Common myeloid progenitor, CD34-positive (primary cell): ENCODE measurements at regions not wholly inside any gene's neighbourhood (a gene's known extent, or its start where the extent isn't known, plus 50 kb on each side); places are given as distances from the start of the nearest gene placed in this dataset.

ENCODE experiments used
- CTCF ChIA-PET: fragments of 350-600 bp; sonication (Branson Sonifier 250); formaldehyde crosslinking; loops from one replicate; lab custom pipeline; 2021; ENCODE audit warnings: antibody characterized with exemption; lab: Charles Lee
- POLR2A ChIA-PET: fragments of 350-600 bp; sonication (Branson Sonifier 250); formaldehyde crosslinking; loops from one replicate; lab custom pipeline; 2021; ENCODE audit warnings: antibody characterized with exemption; lab: Charles Lee
- DNase-seq, 3 donors: peaks; one replicate each; pipeline versions ENCODE4 v3.0.0 to v3.0.0-alpha.2; 2013
- H3K27ac ChIP-seq, 2 experiments: 1 replicate in 1 of 2; 2 replicates in 1 of 2; pipeline ENCODE4 v1.7.0; 2013; ENCODE audit warnings: inconsistent platforms in 2 of 2, low read length in 2 of 2, mild to moderate bottlenecking in 2 of 2, low read depth in 1 of 2, moderate library complexity in 1 of 2; ENCODE audit not compliant: severe bottlenecking in 2 of 2, insufficient read depth in 1 of 2, poor library complexity in 1 of 2
- H3K27me3 ChIP-seq, 5 experiments: replicated peaks in 2 of 5; 1 replicate in 3 of 5; 2 replicates in 2 of 5; pipeline versions ENCODE4 v1.6.1 to v1.7.0; 2013; ENCODE audit warnings: low read length in 4 of 5, mild to moderate bottlenecking in 2 of 5, moderate library complexity in 2 of 5, inconsistent platforms in 1 of 5; ENCODE audit not compliant: insufficient read depth in 5 of 5, control insufficient read depth in 4 of 5
- H3K36me3 ChIP-seq, 4 experiments: 1 replicate in 2 of 4; 2 replicates in 2 of 4; pipeline versions ENCODE4 v1.6.1 to v1.7.0; 2013; ENCODE audit warnings: low read length in 3 of 4, control low read depth in 1 of 4, mild to moderate bottlenecking in 1 of 4; ENCODE audit not compliant: control insufficient read depth in 4 of 4, insufficient read depth in 4 of 4
- H3K4me1 ChIP-seq, 4 experiments: 1 replicate in 3 of 4; 2 replicates in 1 of 4; pipeline versions ENCODE4 v1.6.1 to v1.7.1; 2013; ENCODE audit warnings: low read length in 3 of 4, mild to moderate bottlenecking in 3 of 4, control low read depth in 1 of 4, inconsistent platforms in 1 of 4, moderate library complexity in 1 of 4; ENCODE audit not compliant: control insufficient read depth in 4 of 4, insufficient read depth in 4 of 4; ENCODE audit errors: control extremely low read depth in 1 of 4
- H3K4me3 ChIP-seq, 7 experiments: 1 replicate in 4 of 7; 2 replicates in 3 of 7; pipeline versions ENCODE4 v1.5.1 to v1.7.0; 2013; ENCODE audit warnings: mild to moderate bottlenecking in 7 of 7, low read length in 6 of 7, moderate library complexity in 6 of 7, inconsistent platforms in 2 of 7, low read depth in 2 of 7, control low read depth in 1 of 7; ENCODE audit not compliant: insufficient read depth in 4 of 7, control insufficient read depth in 1 of 7; ENCODE audit errors: extremely low read depth in 1 of 7
- H3K9me3 ChIP-seq, 5 experiments: 1 replicate in 4 of 5; 2 replicates in 1 of 5; pipeline versions ENCODE4 v1.6.1 to v1.7.1; 2013; ENCODE audit warnings: low read length in 4 of 5, mild to moderate bottlenecking in 2 of 5, inconsistent platforms in 1 of 5, low read depth in 1 of 5, moderate library complexity in 1 of 5; ENCODE audit not compliant: control insufficient read depth in 4 of 5, insufficient read depth in 2 of 5; ENCODE audit errors: control extremely low read depth in 1 of 5
- WGBS: methylation state at CpG from one replicate; pipeline ENCODE4 v1.1.5; 2013; ENCODE audit not compliant: insufficient coverage; 5-methylcytosine and 5-hydroxymethylcytosine counted together

- no peak overlapping the region for H3K27ac ChIP-seq
- peak in 2 of 3 donors; percentile 51 to 64 for DNase-seq
- H3K9me3 ChIP-seq, result no peaks in the 10 kb centered on the region
- 43% methylated on average over 3 of the region's 6 CpGs for WGBS
- CTCF ChIA-PET, result no interaction called here
- H3K27me3 ChIP-seq, result no peaks in the 10 kb centered on the region
- no peaks in the 10 kb centered on the region for H3K36me3 ChIP-seq
- POLR2A ChIA-PET, result interaction anchor here (1.1 kb wide), 1 partner anchor 11 kb away, joined by 3 read pairs; no protein-coding TSS in a partner anchor
- no peak overlapping the region for H3K4me3 ChIP-seq
- peaks cover 0 to 20% (median 5%) of the 10 kb centered on the region in 4 experiments for H3K4me1 ChIP-seq
These were observed 465.2 kb downstream of the TFAP2B start for GRCh38 chr6:51283723-51284355.

GRCh38 chr6:51285876-51286275 lies 467.2 kb downstream of the TFAP2B start:
- H3K36me3 ChIP-seq, result no peaks in the 10 kb centered on the region
- ChIA-PET CTCF (interaction anchor here (1.2 kb wide), 1 partner anchor 11 kb away, joined by 5 read pairs; no protein-coding TSS in a partner anchor), POLR2A (no interaction called here)
- H3K27ac ChIP-seq, result no peak overlapping the region
- H3K4me1 ChIP-seq, result peaks cover 0 to 20% (median 5%) of the 10 kb centered on the region in 4 experiments
- H3K27me3 ChIP-seq, result no peaks in the 10 kb centered on the region
- DNase-seq, result no peak
- no peaks in the 10 kb centered on the region for H3K9me3 ChIP-seq
- no peak overlapping the region for H3K4me3 ChIP-seq

GRCh38 chr6:51289041-51289440 lies 470.4 kb downstream of the TFAP2B start:
- WGBS, result no CpG with 5 or more reads among the region's 3 CpGs
- Histone ChIP-seq H3K27me3 (no peaks in the 10 kb centered on the region), H3K4me1 (peaks cover 0 to 9% (median under 1%) of the 10 kb centered on the region in 4 experiments), H3K4me3 (no peak overlapping the region), H3K36me3 (no peaks in the 10 kb centered on the region), H3K9me3 (no peaks in the 10 kb centered on the region), H3K27ac (no peak overlapping the region)
- POLR2A ChIA-PET, result no interaction called here
- CTCF ChIA-PET, result no interaction called here
- DNase-seq, result no peak

- H3K27ac ChIP-seq, result no peak overlapping the region
- H3K36me3 ChIP-seq, result no peaks in the 10 kb centered on the region
- no peaks in the 10 kb centered on the region for H3K9me3 ChIP-seq
- ChIA-PET POLR2A (no interaction called here), CTCF (no interaction called here)
- no CpG with 5 or more reads among the region's 1 CpG for WGBS
- no peaks in the 10 kb centered on the region for H3K27me3 ChIP-seq
- DNase-seq, result no peak
- H3K4me3 ChIP-seq, result no peak overlapping the region
- no peaks in the 10 kb centered on the region for H3K4me1 ChIP-seq
These were observed 474.0 kb downstream of the TFAP2B start for GRCh38 chr6:51292659-51293058.

GRCh38 chr6:51299621-51300380 lies 481.1 kb downstream of the TFAP2B start:
- no peak for DNase-seq
- no peaks in the 10 kb centered on the region for H3K36me3 ChIP-seq
- ChIA-PET POLR2A (no interaction called here), CTCF (no interaction called here)
- H3K4me3 ChIP-seq, result no peak overlapping the region
- peaks cover 0 to 29% (median 7%) of the 10 kb centered on the region in 4 experiments for H3K4me1 ChIP-seq
- no peaks in the 10 kb centered on the region for H3K9me3 ChIP-seq
- H3K27me3 ChIP-seq, result no peaks in the 10 kb centered on the region
- H3K27ac ChIP-seq, result no peak overlapping the region
- 100% methylated on average over 1 of the region's 3 CpGs for WGBS

GRCh38 chr6:51300510-51300909 lies 481.8 kb downstream of the TFAP2B start:
- Histone ChIP-seq H3K27ac (no peak overlapping the region), H3K27me3 (no peaks in the 10 kb centered on the region), H3K4me1 (peaks cover 0 to 29% (median 7%) of the 10 kb centered on the region in 4 experiments), H3K36me3 (no peaks in the 10 kb centered on the region), H3K9me3 (no peaks in the 10 kb centered on the region), H3K4me3 (no peak overlapping the region)
- ChIA-PET POLR2A (no interaction called here), CTCF (no interaction called here)
- no peak for DNase-seq

GRCh38 chr6:51301962-51302361 lies 483.3 kb downstream of the TFAP2B start:
- H3K9me3 ChIP-seq, result no peaks in the 10 kb centered on the region
- no peak for DNase-seq
- POLR2A ChIA-PET, result no interaction called here
- no peak overlapping the region for H3K27ac ChIP-seq
- no peaks in the 10 kb centered on the region for H3K36me3 ChIP-seq
- no CpG with 5 or more reads among the region's 3 CpGs for WGBS
- no peaks in the 10 kb centered on the region for H3K27me3 ChIP-seq
- CTCF ChIA-PET, result no interaction called here
- H3K4me1 ChIP-seq, result peaks cover 0 to 29% (median 7%) of the 10 kb centered on the region in 4 experiments
- H3K4me3 ChIP-seq, result no peak overlapping the region
